ENCODE measurements at regions not wholly inside any gene's neighbourhood (a gene's known extent, or its start where the extent isn't known, plus 50 kb on each side); places are given as distances from the start of the nearest gene placed in this dataset.
"Not testable (repeated sequence)": the region's sequence is repeated elsewhere in the genome, so short reads cannot be mapped to it uniquely, and the experiment has no call there.

GRCh38 chr4:49510238-49510637 is 524.2 kb downstream of the CWH43 start:
- POLR2A ChIA-PET = not testable (repeated sequence)

GRCh38 chr4:49511353-49511752 is 525.3 kb downstream of the CWH43 start:
- H3K4me1 Mint-ChIP-seq, DNase-seq, CTCF ChIA-PET, H3K27me3 Mint-ChIP-seq, H3K4me3 Mint-ChIP-seq, POLR2A ChIA-PET, H3K27ac Mint-ChIP-seq: not testable (repeated sequence)
- H3K36me3 Mint-ChIP-seq (ENCODE audit: low read depth) = peaks cover 10% of the 10 kb centered on the region
- peaks cover 56% of the 10 kb centered on the region for H3K9me3 Mint-ChIP-seq

More at GRCh38 chr4:49510238-49510637, 524.2 kb downstream of the CWH43 start:
- H3K4me3 Mint-ChIP-seq, CTCF ChIA-PET, DNase-seq, H3K27ac Mint-ChIP-seq, H3K4me1 Mint-ChIP-seq, H3K27me3 Mint-ChIP-seq: not testable (repeated sequence)
- peaks cover 45% of the 10 kb centered on the region for H3K9me3 Mint-ChIP-seq
- peaks cover 10% of the 10 kb centered on the region for H3K36me3 Mint-ChIP-seq (ENCODE audit: low read depth)

DNA sequence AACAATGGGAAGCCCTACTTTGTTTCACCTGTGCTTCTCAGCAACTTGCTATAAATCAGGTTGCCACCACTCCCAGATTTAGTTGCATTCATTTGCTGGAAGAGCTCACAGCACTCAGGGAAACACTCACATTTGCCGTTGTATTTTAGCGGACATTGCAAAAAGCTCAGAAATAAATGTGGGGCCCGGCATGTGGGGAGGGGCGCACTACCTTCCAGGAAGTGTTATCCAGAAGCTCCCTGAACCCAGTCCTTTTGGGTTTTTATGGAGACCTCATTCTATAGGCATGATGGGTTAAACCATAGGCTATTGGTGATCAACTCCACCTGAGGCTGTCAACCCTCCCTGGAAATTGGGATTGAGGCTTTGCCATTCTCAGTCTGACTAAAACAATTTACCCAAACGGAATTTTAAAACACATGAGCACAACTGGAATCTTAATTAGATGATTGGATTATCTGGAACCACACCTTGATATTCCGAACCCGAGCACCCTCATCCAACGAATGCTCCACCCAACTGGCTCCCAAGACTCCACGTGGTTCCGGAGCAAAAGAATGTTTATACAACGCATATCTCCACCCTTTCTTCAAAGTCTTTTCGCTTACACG is 525.9 kb downstream of the CWH43 start:
- not testable (repeated sequence) for H3K4me1 Mint-ChIP-seq

GRCh38 chr4:49512641-49513545 is 526.8 kb downstream of the CWH43 start:
- H3K27me3 Mint-ChIP-seq, CTCF ChIA-PET, H3K4me1 Mint-ChIP-seq, H3K4me3 Mint-ChIP-seq, DNase-seq, H3K27ac Mint-ChIP-seq, POLR2A ChIA-PET: not testable (repeated sequence)
- H3K9me3 Mint-ChIP-seq = peaks cover 62% of the 10 kb centered on the region
- peaks cover 10% of the 10 kb centered on the region for H3K36me3 Mint-ChIP-seq (ENCODE audit: low read depth)

More for the DNA sequence above, 525.9 kb downstream of the CWH43 start:
- POLR2A ChIA-PET, H3K27ac Mint-ChIP-seq, DNase-seq, H3K4me3 Mint-ChIP-seq, H3K27me3 Mint-ChIP-seq, CTCF ChIA-PET: not testable (repeated sequence)
- peaks cover 59% of the 10 kb centered on the region for H3K9me3 Mint-ChIP-seq
- H3K36me3 Mint-ChIP-seq (ENCODE audit: low read depth) = peaks cover 10% of the 10 kb centered on the region

DNA sequence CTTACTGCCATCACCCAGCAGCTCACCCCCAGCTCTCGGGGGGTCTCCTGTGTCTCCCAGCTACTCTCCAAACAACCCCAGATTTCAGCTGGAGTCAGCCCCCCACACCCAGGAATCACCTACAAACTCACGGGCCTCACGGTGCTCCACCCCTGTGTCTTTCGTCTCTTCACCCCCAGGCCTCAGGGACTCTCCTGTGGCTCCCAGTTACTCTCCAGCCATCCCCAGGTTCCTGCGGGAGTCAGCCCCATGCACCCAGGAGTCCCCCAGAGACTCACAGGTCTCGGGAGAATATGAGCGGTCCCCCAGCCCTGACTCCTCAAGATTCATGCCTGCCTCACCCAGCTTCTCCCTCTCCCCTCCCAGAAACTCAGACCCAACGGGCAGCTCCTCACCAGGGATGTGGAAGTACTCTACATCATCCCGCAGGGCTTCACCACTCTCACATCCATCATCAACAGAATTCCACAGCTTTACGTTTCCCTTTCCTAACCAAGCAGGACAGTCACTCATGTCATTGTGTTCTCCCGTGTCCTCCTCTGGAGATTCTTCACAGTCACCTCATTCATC is 527.6 kb downstream of the CWH43 start:
- Mint-ChIP-seq H3K36me3 (ENCODE audit: low read depth) (peaks cover 10% of the 10 kb centered on the region), H3K9me3 (peaks cover 62% of the 10 kb centered on the region)
- CTCF ChIA-PET, POLR2A ChIA-PET, H3K27ac Mint-ChIP-seq, H3K27me3 Mint-ChIP-seq, H3K4me3 Mint-ChIP-seq, H3K4me1 Mint-ChIP-seq, DNase-seq: not testable (repeated sequence)

DNA sequence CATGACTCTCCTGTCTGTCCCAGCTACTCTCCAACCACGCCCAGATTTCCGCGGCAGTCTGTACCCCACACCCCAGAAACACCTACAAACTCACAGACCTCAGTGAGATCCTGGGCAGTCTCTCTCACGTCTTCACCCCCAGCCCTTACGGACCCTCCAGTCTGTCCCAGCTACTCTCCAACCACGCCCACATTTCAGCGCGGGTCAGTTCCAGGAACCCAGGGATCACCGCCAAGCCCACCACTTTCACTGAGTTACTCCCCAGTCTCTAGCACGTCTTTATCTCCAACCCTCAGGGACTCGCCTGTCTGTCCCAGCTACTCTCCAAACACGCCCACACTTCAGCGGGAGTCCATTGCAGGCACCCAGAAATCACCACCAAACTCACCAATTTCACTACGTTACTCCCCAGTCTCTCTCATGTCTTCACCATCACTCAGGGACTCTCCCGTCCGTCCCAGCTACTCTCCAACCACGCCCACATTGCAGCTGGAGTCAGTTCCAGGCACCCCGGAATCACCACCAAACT is 528.2 kb downstream of the CWH43 start:
- not testable (repeated sequence) for H3K27me3 Mint-ChIP-seq

GRCh38 chr4:49514841-49515240 is 528.8 kb downstream of the CWH43 start:
- H3K4me3 Mint-ChIP-seq, DNase-seq, H3K27me3 Mint-ChIP-seq, POLR2A ChIA-PET, CTCF ChIA-PET, H3K27ac Mint-ChIP-seq, H3K4me1 Mint-ChIP-seq: not testable (repeated sequence)
- Mint-ChIP-seq H3K36me3 (ENCODE audit: low read depth) (peaks cover 10% of the 10 kb centered on the region), H3K9me3 (peaks cover 62% of the 10 kb centered on the region)

More for the DNA sequence above, 528.2 kb downstream of the CWH43 start:
- peaks cover 62% of the 10 kb centered on the region for H3K9me3 Mint-ChIP-seq
- H3K4me1 Mint-ChIP-seq, CTCF ChIA-PET, POLR2A ChIA-PET, DNase-seq, H3K4me3 Mint-ChIP-seq, H3K27ac Mint-ChIP-seq: not testable (repeated sequence)
- peaks cover 10% of the 10 kb centered on the region for H3K36me3 Mint-ChIP-seq (ENCODE audit: low read depth)

DNA sequence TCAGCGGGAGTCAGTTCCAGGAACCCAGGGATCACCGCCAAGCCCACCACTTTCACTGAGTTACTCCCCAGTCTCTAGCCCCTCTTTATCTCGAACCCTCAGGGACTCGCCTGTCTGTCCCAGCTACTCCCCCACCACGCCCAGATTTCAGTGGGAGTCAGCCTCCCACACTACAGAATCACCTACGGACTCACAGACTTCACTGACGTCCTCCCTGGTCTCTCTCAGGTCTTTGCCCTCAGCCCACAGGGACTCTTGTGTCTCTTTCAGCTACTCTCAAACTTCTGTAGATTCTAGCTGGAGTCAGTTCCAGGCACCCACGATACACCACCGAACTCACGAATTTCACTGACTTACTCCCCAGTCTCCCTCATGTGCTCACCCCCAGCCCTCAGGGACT is 529.2 kb downstream of the CWH43 start:
- H3K27ac Mint-ChIP-seq, POLR2A ChIA-PET, DNase-seq, H3K4me3 Mint-ChIP-seq, CTCF ChIA-PET, H3K4me1 Mint-ChIP-seq, H3K27me3 Mint-ChIP-seq: not testable (repeated sequence)
- Mint-ChIP-seq H3K36me3 (ENCODE audit: low read depth) (peaks cover 10% of the 10 kb centered on the region), H3K9me3 (peaks cover 59% of the 10 kb centered on the region)

GRCh38 chr4:49516096-49516495 is 530.0 kb downstream of the CWH43 start:
- H3K4me1 Mint-ChIP-seq; DNase-seq; POLR2A ChIA-PET; H3K4me3 Mint-ChIP-seq; H3K36me3 Mint-ChIP-seq (ENCODE audit: low read depth); H3K27me3 Mint-ChIP-seq; CTCF ChIA-PET; H3K27ac Mint-ChIP-seq: not testable (repeated sequence)
- peaks cover 50% of the 10 kb centered on the region for H3K9me3 Mint-ChIP-seq

DNA sequence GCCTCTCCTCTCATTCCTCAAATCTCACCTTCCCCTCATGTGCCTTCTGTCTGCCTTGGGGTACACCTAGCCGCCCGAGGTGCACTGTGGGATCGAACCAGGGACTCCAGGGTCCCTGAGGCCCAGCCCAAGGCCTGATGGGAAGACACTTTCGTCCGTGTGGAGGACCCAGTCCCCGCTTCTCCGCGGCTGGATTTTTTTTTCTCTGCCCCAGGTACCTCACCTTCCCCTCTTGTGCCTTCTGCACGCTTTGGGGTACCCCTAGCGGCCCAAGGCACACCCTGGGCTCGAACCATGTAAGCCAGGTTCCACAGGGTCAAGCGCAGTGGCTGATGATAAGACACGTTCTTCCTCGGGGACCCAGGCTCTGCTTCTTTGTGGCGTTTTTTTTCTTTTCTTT is 530.7 kb downstream of the CWH43 start:
- no peak overlapping the region for H3K4me3 Mint-ChIP-seq
- peaks cover 43% of the 10 kb centered on the region for H3K9me3 Mint-ChIP-seq
- no peaks in the 10 kb centered on the region for H3K27me3 Mint-ChIP-seq
- POLR2A ChIA-PET = no interaction called here
- CTCF ChIA-PET = no interaction called here
- no peak overlapping the region for H3K27ac Mint-ChIP-seq
- H3K36me3 Mint-ChIP-seq (ENCODE audit: low read depth) = peaks cover 8% of the 10 kb centered on the region
- H3K4me1 Mint-ChIP-seq = no peaks in the 10 kb centered on the region
- DNase-seq = no peak

DNA sequence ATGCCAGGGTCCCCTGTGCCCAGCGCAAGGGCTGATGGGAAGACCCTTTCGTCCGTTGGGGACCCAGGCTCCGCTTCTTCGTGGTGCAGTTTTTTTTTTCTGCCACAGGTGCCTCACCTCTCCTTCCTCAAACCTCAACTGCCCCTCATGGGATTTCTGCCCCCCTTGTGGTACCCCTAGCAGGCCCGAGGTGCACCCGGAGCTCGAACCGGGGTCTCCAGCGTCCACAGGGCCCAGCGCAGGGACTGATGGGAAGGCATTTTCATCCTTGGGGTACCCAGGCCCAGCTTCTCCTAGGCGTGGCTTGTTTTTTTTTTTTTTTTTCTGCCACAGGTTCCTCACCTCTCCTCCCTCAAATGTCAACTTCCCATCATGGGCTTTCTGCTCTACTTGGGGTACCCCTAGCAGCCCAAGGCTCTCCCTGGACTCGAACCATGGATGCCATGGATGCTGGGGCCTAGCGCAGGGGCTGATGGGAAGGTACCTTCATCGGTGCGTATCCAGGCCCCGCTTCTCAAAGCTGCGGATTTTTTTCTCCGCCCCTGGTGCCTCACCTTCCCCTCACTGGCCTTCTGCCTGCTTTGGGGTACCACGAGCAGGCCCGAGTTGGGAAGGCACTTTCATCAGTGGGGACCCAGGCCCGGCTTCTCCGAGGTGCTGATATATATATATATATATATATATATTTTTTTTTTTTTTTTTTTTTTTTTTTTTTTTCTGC is 531.6 kb downstream of the CWH43 start:
- H3K9me3 Mint-ChIP-seq = peaks cover 36% of the 10 kb centered on the region
- H3K4me3 Mint-ChIP-seq; H3K27ac Mint-ChIP-seq; DNase-seq; H3K4me1 Mint-ChIP-seq; CTCF ChIA-PET; H3K27me3 Mint-ChIP-seq; POLR2A ChIA-PET; H3K36me3 Mint-ChIP-seq (ENCODE audit: low read depth): not testable (repeated sequence)

GRCh38 chr4:49519150-49520035 is 533.3 kb downstream of the CWH43 start:
- H3K4me1 Mint-ChIP-seq; DNase-seq; POLR2A ChIA-PET; CTCF ChIA-PET; H3K27me3 Mint-ChIP-seq; H3K4me3 Mint-ChIP-seq; H3K36me3 Mint-ChIP-seq (ENCODE audit: low read depth); H3K27ac Mint-ChIP-seq: not testable (repeated sequence)
- peaks cover 24% of the 10 kb centered on the region for H3K9me3 Mint-ChIP-seq
